Endodermal cell (in vitro differentiated cells): ENCODE measurements at regions not wholly inside any gene's neighbourhood (a gene's known extent, or its start where the extent isn't known, plus 50 kb on each side); places are given as distances from the start of the nearest gene placed in this dataset.
A peak's percentile ranks its signal among the peaks of the same experiment; 100 is the strongest.

Source experiments
- DNase-seq: peaks from one replicate; pipeline ENCODE4 v3.0.0-alpha.2; 2017
- H3K27ac ChIP-seq: 2 replicates; pipeline ENCODE4 v1.5.1; 2013; ENCODE audit warnings: mild to moderate bottlenecking, low read depth, low read length, moderate library complexity
- H3K27me3 ChIP-seq: 2 replicates; pipeline ENCODE4 v1.6.1; 2013; ENCODE audit warnings: mild to moderate bottlenecking, low read length, moderate library complexity; ENCODE audit not compliant: insufficient read depth, control insufficient read depth, poor library complexity, severe bottlenecking
- H3K36me3 ChIP-seq: 2 replicates; pipeline ENCODE4 v1.7.0; 2013; ENCODE audit warnings: mild to moderate bottlenecking, low read length, moderate library complexity; ENCODE audit not compliant: control insufficient read depth, insufficient read depth
- H3K4me1 ChIP-seq: one replicate; pipeline ENCODE4 v1.7.0; 2013; ENCODE audit warnings: low read length; ENCODE audit not compliant: control insufficient read depth, insufficient read depth
- H3K4me3 ChIP-seq: 2 replicates; pipeline ENCODE4 v1.5.1; 2013; ENCODE audit warnings: mild to moderate bottlenecking, low read length, moderate library complexity
- H3K9ac ChIP-seq: 2 replicates; pipeline ENCODE4 v1.6.1; 2013; ENCODE audit warnings: mild to moderate bottlenecking, low read length, moderate library complexity; ENCODE audit not compliant: poor library complexity, severe bottlenecking; ENCODE audit errors: extremely low read depth
- H3K9me3 ChIP-seq: 2 replicates; pipeline ENCODE4 v1.6.1; 2013; ENCODE audit warnings: mild to moderate bottlenecking, low read length, moderate library complexity; ENCODE audit not compliant: control insufficient read depth
- H3K27ac Mint-ChIP-seq: 2 replicates; pipeline ENCODE4 v1.8.0; 2020; ENCODE audit warnings: mixed read lengths
- H3K27me3 Mint-ChIP-seq: 2 replicates; pipeline ENCODE4 v1.8.0; 2021; ENCODE audit warnings: mild to moderate bottlenecking, mixed read lengths; ENCODE audit not compliant: insufficient read depth
- H3K36me3 Mint-ChIP-seq: 2 replicates; pipeline ENCODE4 v1.8.0; 2020; ENCODE audit warnings: low read depth, mixed read lengths
- H3K4me1 Mint-ChIP-seq: 2 replicates; pipeline ENCODE4 v1.8.0; 2020; ENCODE audit warnings: mixed read lengths
- H3K4me3 Mint-ChIP-seq: 2 replicates; pipeline ENCODE4 v1.8.0; 2020; ENCODE audit warnings: mild to moderate bottlenecking, moderate library complexity, mixed read lengths
- H3K9me3 Mint-ChIP-seq: 2 replicates; pipeline ENCODE4 v1.8.0; 2020; ENCODE audit warnings: mild to moderate bottlenecking, mixed read lengths
- CTCF ChIP-seq: fragments of 200-600 bp; sonication (generic); conservative IDR thresholded peaks from 2 replicates; pipeline ENCODE4 v1.5.0; 2021; ENCODE audit warnings: antibody characterized with exemption, mild to moderate bottlenecking
- WGBS, 2 experiments: methylation state at CpG; one replicate each; pipeline versions ENCODE4 v1.1.5 to v1.1.7; 2013; ENCODE audit warnings: missing lambda C conversion rate in 2 of 2, mixed read lengths in 1 of 2; ENCODE audit not compliant: insufficient coverage in 1 of 2, insufficient read length in 1 of 2; 5-methylcytosine and 5-hydroxymethylcytosine counted together

GRCh38 chr10:78254013-78254412, 220.3 kb downstream of the RPS24 start:
- Mint-ChIP-seq H3K9me3 (no peaks in the 10 kb centered on the region), H3K27ac (no peak overlapping the region), H3K36me3 (no peaks in the 10 kb centered on the region), H3K4me3 (no peak overlapping the region), H3K27me3 (no peaks in the 10 kb centered on the region), H3K4me1 (peaks cover 8% of the 10 kb centered on the region)
- no peak overlapping the region for H3K9ac ChIP-seq
- no peak for TF ChIP-seq CTCF
- H3K36me3 ChIP-seq = no peaks in the 10 kb centered on the region
- no peak overlapping the region for H3K4me3 ChIP-seq
- H3K27me3 ChIP-seq = no peaks in the 10 kb centered on the region
- 89 to 90% methylated on average over 2 to 3 of the region's 3 CpGs for WGBS, 2 experiments
- no peak for DNase-seq
- no peaks in the 10 kb centered on the region for H3K4me1 ChIP-seq
- no peak overlapping the region for H3K27ac ChIP-seq
- H3K9me3 ChIP-seq = no peaks in the 10 kb centered on the region

- H3K27me3 Mint-ChIP-seq = no peaks in the 10 kb centered on the region
- H3K36me3 Mint-ChIP-seq = no peaks in the 10 kb centered on the region
- DNase-seq = no peak
- no peak overlapping the region for H3K4me3 Mint-ChIP-seq
- H3K27ac ChIP-seq = no peak overlapping the region
- 87 to 94% methylated on average over 3 of the region's 3 CpGs for WGBS, 2 experiments
- no peak for TF ChIP-seq CTCF
- H3K36me3 ChIP-seq = no peaks in the 10 kb centered on the region
- H3K27me3 ChIP-seq = no peaks in the 10 kb centered on the region
- H3K9me3 ChIP-seq = peaks cover 5% of the 10 kb centered on the region
- H3K4me1 Mint-ChIP-seq = peaks cover 14% of the 10 kb centered on the region
- H3K4me3 ChIP-seq = no peak overlapping the region
- no peaks in the 10 kb centered on the region for H3K4me1 ChIP-seq
- H3K27ac Mint-ChIP-seq = no peak overlapping the region
- H3K9me3 Mint-ChIP-seq = no peaks in the 10 kb centered on the region
- H3K9ac ChIP-seq = no peak overlapping the region
Measured at GRCh38 chr10:78255214-78255613, 221.6 kb downstream of the RPS24 start.

GRCh38 chr10:78255796-78256638, 222.4 kb downstream of the RPS24 start:
- H3K4me1 Mint-ChIP-seq = peaks cover 20% of the 10 kb centered on the region
- H3K27me3 ChIP-seq = no peaks in the 10 kb centered on the region
- H3K4me1 ChIP-seq = no peaks in the 10 kb centered on the region
- H3K27ac ChIP-seq = no peak overlapping the region
- no peak overlapping the region for H3K4me3 Mint-ChIP-seq
- no peak overlapping the region for H3K4me3 ChIP-seq
- no peaks in the 10 kb centered on the region for H3K36me3 Mint-ChIP-seq
- no peaks in the 10 kb centered on the region for H3K27me3 Mint-ChIP-seq
- H3K9ac ChIP-seq = no peak overlapping the region
- 77 to 88% methylated on average over 7 to 9 of the region's 9 CpGs for WGBS, 2 experiments
- H3K9me3 ChIP-seq = peaks cover 5% of the 10 kb centered on the region
- no peaks in the 10 kb centered on the region for H3K36me3 ChIP-seq
- no peak overlapping the region for H3K27ac Mint-ChIP-seq
- DNase-seq = peak; percentile 58
- no peak for TF ChIP-seq CTCF
- no peaks in the 10 kb centered on the region for H3K9me3 Mint-ChIP-seq
